HG03095 (cell line): ENCODE measurements at regions not wholly inside any gene's neighbourhood (a gene's known extent, or its start where the extent isn't known, plus 50 kb on each side); places are given as distances from the start of the nearest gene placed in this dataset.

Source experiments
- ATAC-seq: cut with Tn5 transposase; IDR thresholded peaks from one replicate; pipeline ENCODE4 v1.9.1; 2021; ENCODE audit warnings: moderate library complexity; ENCODE audit not compliant: unreplicated experiment

DNA sequence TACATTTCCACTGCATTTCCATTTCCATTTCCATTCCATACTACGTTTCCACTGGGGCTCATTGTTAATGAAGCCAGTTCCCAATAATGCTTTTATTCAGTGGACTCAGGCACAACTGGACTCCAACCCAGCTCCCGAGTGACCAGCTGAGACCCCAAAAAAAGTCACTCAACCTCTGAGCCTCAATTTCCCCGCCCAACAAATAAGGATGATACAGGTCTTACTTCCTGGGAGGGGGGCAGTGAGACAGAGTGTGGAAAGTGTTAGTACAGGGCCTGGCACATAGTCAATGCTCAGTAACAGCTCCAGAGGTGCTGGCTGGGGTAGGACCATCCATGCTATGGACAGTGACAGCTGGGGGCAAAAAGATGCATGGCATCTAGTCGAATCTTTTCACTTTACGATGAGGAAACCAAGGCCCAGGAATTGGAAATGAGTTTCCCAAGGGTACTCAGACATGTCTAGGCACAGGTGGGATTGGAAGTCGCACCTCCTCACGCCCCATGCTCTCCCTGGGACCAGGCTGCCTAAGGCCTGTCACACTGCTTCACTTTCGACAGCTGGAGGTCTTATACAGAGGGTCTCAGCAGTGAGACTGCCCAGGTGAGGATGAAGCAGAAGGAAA is 226.5 kb downstream of the ANAPC1 start:
- no peak for ATAC-seq

- no peak for ATAC-seq
These were observed 224.3 kb downstream of the ANAPC1 start for GRCh38 chr2:111659361-111660333.

- no peak for ATAC-seq
These were observed 223.2 kb downstream of the ANAPC1 start for GRCh38 chr2:111660811-111661210.

DNA sequence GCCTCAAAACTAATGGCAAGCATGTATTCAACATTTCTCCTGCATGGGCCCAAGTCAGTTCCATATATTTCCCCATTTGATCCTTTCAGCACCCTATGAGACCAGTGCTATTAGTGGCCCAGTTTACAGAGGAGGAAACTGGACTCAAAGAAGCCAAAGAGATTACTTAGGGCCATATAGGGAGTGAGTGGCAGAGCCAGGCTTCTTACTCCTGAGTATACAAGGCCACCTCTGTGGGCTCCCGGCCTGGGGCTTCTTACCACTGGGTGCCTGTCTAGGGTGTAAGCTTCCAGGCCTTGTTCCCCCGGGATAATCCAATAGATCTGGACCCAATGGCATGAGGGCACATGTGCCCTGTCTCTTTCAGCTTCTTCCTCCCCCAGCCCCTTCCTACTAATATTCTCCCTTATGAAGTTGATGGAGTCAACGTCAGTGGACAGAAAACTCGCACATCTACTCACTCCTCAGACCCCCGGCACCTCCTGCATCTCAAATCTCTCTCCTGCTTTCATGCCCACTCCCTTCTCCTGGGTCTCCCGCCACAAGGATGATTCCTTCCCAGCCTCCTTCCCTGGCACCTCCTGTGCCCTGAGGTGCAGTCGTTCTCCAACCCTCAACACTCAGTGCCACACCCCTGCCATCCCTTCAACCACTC is 222.6 kb downstream of the ANAPC1 start:
- ATAC-seq, result no peak

DNA sequence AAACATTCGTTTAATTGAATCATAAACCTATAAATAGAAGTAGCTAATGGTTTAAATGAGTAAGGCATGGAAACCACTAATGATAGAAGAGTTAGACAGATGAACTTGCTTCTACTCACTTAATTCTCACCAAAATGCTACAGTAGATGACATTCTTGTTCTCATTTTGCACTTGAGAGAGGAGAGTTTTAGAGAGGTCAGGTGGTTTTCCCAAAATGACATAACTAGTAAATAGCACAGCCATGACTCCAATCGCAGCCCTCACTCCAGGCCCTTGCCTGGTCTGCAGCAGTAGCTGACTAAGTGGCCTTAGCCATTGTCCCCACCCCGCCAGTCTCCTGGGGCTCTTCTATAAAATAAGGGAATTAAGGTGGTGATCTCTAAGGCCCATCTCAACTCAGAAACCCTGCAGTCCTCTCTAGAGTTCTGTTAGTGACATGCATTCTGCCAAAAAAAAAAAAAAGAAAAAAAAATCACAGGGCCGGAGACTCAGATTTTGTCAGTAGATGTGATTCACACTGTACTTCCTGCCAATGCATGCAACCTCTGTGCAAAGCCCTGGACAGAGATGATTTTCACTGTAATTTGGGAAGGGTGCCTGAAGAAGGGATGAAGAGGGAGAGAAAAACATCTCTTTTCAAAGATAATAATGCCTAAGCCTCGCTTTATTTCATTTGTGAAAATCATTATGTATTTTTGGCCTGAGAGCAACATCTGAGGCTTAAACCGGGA is 221.8 kb downstream of the ANAPC1 start:
- ATAC-seq, result no peak

DNA sequence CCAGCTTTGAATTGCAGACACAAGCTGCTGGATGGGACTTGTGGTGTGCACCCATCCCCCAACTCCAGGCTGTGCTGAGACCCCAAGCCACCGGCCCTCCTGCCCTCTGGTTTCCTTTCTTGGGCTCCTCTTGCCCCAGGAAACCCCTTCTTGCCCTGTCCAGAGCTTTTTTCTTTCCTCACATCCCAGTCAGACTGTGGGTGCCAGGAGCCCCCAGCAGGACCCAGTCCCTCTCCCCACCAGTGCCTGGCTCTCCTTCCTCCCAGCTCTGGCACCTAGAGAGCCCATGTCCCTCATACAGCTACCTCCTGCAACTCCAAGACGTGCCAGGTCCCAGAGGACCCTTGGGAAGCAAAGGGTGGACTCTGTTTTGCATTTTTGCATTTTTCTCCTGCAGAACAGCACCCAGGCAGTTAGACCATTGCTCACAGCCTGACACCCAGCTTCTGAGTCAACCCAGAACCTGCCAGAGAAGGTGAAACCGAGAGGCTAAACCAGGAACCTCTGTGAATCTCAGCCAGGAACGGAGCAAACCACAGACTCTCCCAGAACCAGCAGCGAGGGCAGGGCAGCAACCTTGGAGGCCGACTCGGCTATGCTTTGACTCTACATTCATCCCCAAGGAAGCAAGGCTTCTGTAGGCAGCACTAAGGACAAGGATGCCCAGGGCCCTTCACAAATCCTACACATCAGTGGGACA is 221.1 kb downstream of the ANAPC1 start:
- ATAC-seq, result peak; percentile 79

GRCh38 chr2:111663471-111664274 is 220.3 kb downstream of the ANAPC1 start:
- no peak for ATAC-seq

DNA sequence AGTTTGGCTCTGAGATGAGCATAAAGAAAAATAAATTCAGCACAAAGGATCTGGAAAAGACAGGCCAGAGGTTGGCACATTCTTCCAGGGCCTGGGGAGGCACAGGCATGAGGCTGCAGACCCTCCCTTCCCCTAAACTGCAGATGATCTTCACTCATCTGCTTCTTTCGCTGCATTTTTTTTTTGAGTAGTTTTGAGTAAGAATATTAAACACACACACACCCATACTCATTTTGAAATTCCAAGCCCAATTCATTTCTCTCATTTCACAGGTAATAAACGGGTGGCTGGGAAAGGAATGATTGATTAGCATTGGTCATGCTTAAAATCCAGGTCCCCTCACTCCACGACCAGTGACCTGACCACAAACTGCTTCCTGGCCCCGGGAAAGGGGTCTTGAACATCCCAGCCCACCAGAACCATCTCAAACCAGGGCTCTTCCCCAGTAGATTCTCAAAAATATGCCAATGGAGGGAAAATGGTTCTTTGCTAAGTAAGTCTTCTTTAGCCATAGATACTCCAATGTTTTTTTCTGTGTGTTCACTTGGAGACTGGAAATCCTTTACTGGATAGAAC is 219.6 kb downstream of the ANAPC1 start:
- no peak for ATAC-seq

- ATAC-seq, result no peak
These were observed 219.0 kb downstream of the ANAPC1 start for GRCh38 chr2:111665011-111665410.

DNA sequence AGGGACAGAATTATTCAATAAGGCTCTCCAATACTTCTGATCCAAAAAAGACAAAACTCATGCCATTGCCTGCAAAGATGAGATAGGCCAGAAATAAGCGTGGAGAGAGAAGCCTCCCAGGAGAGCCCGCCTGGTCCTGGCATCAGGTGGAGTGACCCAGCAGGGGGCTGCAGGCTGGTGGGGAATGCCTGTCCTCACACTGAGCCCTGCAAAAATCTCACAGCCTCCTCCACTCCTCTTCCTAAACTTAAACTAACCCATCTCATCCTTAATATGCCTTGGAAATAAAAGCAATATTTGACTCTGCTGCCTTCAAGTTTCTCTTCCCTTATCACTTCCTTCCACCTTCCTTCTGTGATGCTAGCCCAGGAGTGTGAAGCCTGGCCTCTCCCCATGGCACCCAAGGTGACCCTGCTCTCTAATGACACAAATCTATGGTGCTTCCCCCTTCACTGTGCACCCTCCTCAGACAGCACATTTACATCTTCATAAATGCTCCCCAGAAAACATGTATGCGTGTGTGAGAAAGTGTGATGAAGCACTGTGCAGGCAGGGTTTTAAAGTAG is 218.4 kb downstream of the ANAPC1 start:
- no peak for ATAC-seq

- no peak for ATAC-seq
These were observed 217.8 kb downstream of the ANAPC1 start for GRCh38 chr2:111666160-111666559.

- ATAC-seq, result no peak
These were observed 217.0 kb downstream of the ANAPC1 start for GRCh38 chr2:111667001-111667400.

- ATAC-seq, result no peak
These were observed 216.3 kb downstream of the ANAPC1 start for GRCh38 chr2:111667542-111668273.

DNA sequence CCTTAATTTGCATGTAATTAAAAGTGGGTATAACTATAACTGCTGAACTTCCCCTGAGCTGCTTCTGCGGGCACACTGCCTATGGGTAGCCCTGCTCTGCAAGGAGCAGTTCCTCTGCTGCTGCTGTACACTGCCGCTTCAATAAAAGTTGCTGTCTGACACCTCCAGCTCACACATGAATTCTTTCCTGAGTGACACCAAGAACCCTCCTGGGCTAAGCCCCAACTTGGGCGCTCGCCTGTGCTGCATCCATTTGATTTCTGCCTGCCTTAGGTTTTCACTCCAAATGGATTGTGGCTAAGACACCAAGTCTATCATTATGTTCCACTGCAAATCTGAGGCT is 215.7 kb downstream of the ANAPC1 start:
- no peak for ATAC-seq

DNA sequence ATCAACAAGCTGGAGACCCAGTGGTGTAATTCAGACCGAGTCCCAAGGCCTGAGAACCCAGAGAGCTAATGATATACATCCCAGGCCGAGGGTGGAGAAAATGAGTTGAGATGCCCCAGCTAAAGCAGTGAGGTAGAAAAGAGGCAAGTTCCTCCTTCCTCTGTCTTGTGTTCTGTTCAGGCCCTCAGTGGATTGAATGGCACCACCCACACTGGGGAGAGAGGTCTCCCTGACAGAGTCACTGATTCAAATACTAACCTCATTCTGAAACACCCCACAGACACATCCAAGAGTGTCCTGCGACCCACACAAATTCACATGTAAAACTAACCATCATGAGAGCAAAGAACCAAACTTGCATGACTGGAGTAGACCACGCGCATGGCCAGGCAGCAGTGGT is 215.3 kb downstream of the ANAPC1 start:
- no peak for ATAC-seq

DNA sequence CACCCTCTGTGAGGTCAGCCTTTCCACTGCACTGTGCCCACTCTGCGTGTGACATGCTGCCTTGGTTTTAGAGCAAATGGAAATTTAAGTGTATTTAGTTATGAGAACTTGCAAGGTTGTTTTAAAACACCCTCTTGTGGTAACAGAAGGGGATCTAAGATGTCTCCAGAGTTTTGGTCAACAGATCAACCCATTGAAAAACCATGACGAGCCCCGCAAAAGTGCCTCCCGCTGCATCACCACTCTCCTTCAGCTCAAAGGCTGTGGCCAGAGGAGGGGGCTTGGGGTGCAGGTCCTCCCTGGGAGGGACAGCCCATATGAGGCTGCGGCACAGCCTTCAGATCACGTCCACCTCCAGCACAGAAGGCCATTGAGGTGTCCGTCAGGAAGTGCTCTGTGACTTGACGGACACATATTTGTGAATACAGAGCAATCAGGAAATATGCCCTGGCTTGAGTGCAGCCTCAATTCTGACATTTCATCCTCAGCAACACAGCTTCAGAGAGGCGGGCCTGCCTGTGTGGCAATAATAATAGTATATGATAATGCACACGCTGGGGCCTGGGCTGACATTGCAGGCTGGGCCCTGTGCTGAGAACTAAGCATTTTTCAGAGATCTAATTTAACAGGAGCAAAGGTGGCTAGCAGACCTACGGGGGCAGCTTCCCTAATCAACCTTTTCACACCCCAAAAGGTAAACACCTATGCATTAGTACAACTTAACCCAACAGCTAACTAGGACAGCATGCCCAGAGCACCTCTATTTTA is 213.9 kb downstream of the ANAPC1 start:
- no peak for ATAC-seq

- ATAC-seq, result no peak
These were observed 213.2 kb downstream of the ANAPC1 start for GRCh38 chr2:111670776-111671175.
